ENCODE measurements at regions not wholly inside any gene's neighbourhood (a gene's known extent, or its start where the extent isn't known, plus 50 kb on each side); places are given as distances from the start of the nearest gene placed in this dataset.

- in situ Hi-C loops (cut with MboI; ENCODE audit: low sequenced_read_pairs) (no loop called here), intact Hi-C loops (cut with micrococcal nuclease) (loop anchor here (5.0 kb wide), 1 partner anchor 206 kb away; the partner anchor contains the start of gene MFAP3L)
- no peak overlapping the region for H3K18ac ChIP-seq (ENCODE audit: low read depth, low read length)
Observed at GRCh38 chr4:169821402-169821801, 63.7 kb upstream of the HPF1 start.

More at GRCh38 chr4:169821402-169821801, 63.7 kb upstream of the HPF1 start:
- no peak overlapping the region for H3K4me3 ChIP-seq (ENCODE audit: insufficient read depth, low read depth, low read length)
- CTCF ChIA-PET: interaction anchor here (1.0 kb wide), 1 partner anchor 9 kb away, joined by 4 read pairs; no protein-coding TSS in a partner anchor
- H3K4me2 ChIP-seq (ENCODE audit: low read depth, low read length): no peak overlapping the region
- dilution Hi-C loops (cut with HindIII; ENCODE audit: low sequenced_read_pairs, unreplicated experiment): no loop called here
- no peaks in the 10 kb centered on the region for H3K4me1 ChIP-seq (ENCODE audit: control insufficient read depth, insufficient read depth, low read length)
- H2BK5ac ChIP-seq (ENCODE audit: low read depth, low read length, poor library complexity, severe bottlenecking): no peak overlapping the region
- BruUV-seq (replicated peaks): no TSS peak
- ATAC-seq (ENCODE audit: low read depth) (no peak), DNase-seq (no peak)
- TF ChIP-seq CHD1 (IDR thresholded peaks at IDR 0.05; ENCODE audit: low read depth, low read length) (no peak), RCOR1 (IDR thresholded peaks at IDR 0.05; ENCODE audit: insufficient replicate concordance, low read length) (no peak), FOS (IDR thresholded peaks at IDR 0.05; ENCODE audit: low read depth, low read length) (no peak), USF2 (IDR thresholded peaks at IDR 0.05; ENCODE audit: low read depth, low read length) (no peak), MAFK (IDR thresholded peaks at IDR 0.05; ENCODE audit: low read depth, low read length) (no peak), CTCF (conservative IDR thresholded peaks at IDR 0.05; ENCODE audit: low read depth, low read length) (no peak), RFX5 (IDR thresholded peaks at IDR 0.05; ENCODE audit: low read depth, low read length) (no peak)
- no peak overlapping the region for H3K27ac ChIP-seq (ENCODE audit: insufficient read depth, low read length)
- no peak overlapping the region for H2AK9ac ChIP-seq (replicated peaks; ENCODE audit: low read depth, low read length, poor library complexity)
- no peak overlapping the region for H2BK20ac ChIP-seq (ENCODE audit: low read depth, low read length)
- no peak overlapping the region for H3K56ac ChIP-seq (ENCODE audit: extremely low read depth, insufficient read depth, low read length)
- no peak overlapping the region for H3K14ac ChIP-seq (replicated peaks; ENCODE audit: low read depth, low read length)
- H3K9ac ChIP-seq (ENCODE audit: low read depth, low read length): no peak overlapping the region
- H2BK120ac ChIP-seq (ENCODE audit: low read depth, low read length): no peak overlapping the region
- POLR2A ChIA-PET (ENCODE audit: unreplicated experiment): no interaction called here
- H3K9me1 ChIP-seq (ENCODE audit: insufficient read depth, low read length): no peaks in the 10 kb centered on the region
- no peak overlapping the region for H3K23ac ChIP-seq (ENCODE audit: low read depth, low read length)
- H4K91ac ChIP-seq (ENCODE audit: insufficient read depth, low read depth, low read length): no peak overlapping the region
- no peak overlapping the region for H4K5ac ChIP-seq (ENCODE audit: low read depth, low read length)
- no peak overlapping the region for H2AK5ac ChIP-seq (ENCODE audit: low read depth, low read length)
- H3K36me3 ChIP-seq (ENCODE audit: control insufficient read depth, insufficient read depth, low read length): no peaks in the 10 kb centered on the region
- H2AFZ ChIP-seq (replicated peaks; ENCODE audit: low read length, poor library complexity): no peak overlapping the region
- H2BK15ac ChIP-seq (ENCODE audit: low read depth, low read length): no peak overlapping the region
- H3K4ac ChIP-seq (ENCODE audit: low read depth, low read length): no peak overlapping the region
- no peaks in the 10 kb centered on the region for H3K27me3 ChIP-seq (ENCODE audit: control insufficient read depth, insufficient read depth, low read length)
- no peak overlapping the region for H4K8ac ChIP-seq (ENCODE audit: low read depth in 2 of 2, low read length in 2 of 2)
- H4K20me1 ChIP-seq (ENCODE audit: insufficient read depth, low read length): no peaks in the 10 kb centered on the region
- no peaks in the 10 kb centered on the region for H3K79me1 ChIP-seq (ENCODE audit: low read depth in 1 of 2, low read length in 2 of 2)
- H3K9me3 ChIP-seq (ENCODE audit: control insufficient read depth, insufficient read depth, low read length): no peaks in the 10 kb centered on the region

Data from IMR-90 (cell line).